HG02678 (cell line): ENCODE measurements at regions not wholly inside any gene's neighbourhood (a gene's known extent, or its start where the extent isn't known, plus 50 kb on each side); places are given as distances from the start of the nearest gene placed in this dataset.
"Not testable (repeated sequence)": the region's sequence is repeated elsewhere in the genome, so short reads cannot be mapped to it uniquely, and the experiment has no call there.

ENCODE experiments used
- ATAC-seq: cut with Tn5 transposase; IDR thresholded peaks from one replicate; pipeline ENCODE4 v1.9.1; 2021; ENCODE audit warnings: mild to moderate bottlenecking, moderate library complexity; ENCODE audit not compliant: unreplicated experiment

DNA sequence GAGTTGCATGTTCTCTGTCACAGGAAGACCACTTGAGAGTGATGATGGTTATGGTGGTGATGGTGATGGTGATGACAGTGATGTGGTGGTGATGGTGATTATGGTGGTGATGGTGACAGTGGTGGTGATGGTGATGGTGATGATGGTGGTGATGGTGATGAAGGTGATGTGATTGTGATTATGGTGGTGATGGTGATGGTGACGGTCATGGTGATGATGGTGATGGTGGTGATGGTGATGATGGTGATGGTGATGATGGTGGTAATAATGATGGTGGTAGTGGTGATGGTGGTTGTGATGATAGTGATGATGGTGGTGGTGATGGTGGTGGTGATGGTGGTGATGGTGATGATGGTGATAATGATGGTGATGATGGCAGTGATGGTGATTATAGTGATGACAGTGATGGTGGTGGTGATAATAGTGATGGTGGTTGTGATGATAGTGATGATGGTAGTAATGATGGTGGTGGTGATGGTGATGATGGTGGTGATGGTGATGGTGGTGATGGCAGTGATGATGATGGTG, 93.7 kb downstream of the ASB1 start:
- no peak for ATAC-seq

DNA sequence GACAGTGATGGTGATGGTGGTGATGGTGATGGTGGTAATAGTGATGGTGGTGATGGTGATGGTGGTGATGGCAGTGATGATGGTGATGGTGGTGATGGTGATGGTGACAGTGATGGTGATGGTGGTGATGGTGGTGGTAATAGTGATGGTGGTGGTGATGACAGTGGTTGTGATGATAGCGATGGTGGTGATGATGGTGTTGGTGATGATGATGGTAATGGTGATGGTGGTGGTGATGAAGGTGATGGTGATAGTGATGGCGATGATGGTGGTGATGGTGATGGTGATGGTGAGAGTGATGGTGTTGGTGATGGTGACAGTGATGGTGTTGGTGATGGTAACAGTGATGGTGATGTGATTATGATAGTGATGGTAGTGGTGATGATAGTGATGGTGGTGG, 94.3 kb downstream of the ASB1 start:
- no peak for ATAC-seq

DNA sequence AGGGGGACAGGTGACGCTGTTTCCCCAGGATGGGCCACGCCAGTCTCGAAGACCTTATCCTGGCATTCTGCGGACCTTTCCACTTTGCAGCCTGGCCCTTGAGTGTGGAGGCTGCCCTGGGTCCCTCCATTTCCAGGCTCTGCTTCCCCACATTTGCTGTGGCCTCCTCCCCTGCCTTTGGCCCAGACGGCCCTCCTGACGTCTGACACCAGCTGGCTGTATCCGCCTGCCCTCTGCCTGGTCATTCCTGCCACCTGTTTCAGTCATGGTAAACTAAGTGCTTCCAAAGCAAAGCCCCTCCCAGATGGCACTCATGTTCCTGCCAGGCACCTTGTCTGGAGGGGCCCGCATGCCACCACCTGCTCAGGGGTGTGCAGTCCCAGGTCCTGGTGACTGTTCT, 95.1 kb downstream of the ASB1 start:
- no peak for ATAC-seq

- no peak for ATAC-seq
These were observed 96.7 kb downstream of the ASB1 start for GRCh38 chr2:238523158-238524110.

DNA sequence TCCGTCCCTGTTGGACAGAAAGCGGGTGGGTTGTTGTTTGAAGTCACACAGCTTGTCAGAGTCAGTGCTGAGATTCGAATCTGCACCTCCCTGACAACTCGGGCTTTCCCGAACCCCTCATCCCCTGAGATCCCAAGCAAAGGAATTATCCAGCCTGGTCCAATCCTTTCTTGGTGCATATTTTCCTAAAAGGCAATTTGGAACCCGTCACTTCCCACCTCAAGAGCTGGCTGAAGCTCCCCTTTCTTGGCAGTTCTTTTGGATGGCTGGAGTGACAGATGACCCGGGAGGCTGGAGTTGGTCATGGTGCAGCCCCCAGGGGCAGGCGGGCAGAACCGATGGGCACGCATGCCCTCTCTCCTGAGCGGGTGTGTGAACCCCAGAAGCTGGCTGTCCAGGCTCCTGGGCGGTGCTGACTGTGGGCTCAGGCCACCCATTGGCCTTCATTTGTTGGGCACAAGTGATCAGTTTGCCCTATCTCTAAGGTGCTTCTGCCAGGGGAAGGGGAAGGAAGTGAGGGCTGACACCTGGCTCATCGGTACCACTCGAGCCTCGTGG, 97.8 kb downstream of the ASB1 start:
- no peak for ATAC-seq

DNA sequence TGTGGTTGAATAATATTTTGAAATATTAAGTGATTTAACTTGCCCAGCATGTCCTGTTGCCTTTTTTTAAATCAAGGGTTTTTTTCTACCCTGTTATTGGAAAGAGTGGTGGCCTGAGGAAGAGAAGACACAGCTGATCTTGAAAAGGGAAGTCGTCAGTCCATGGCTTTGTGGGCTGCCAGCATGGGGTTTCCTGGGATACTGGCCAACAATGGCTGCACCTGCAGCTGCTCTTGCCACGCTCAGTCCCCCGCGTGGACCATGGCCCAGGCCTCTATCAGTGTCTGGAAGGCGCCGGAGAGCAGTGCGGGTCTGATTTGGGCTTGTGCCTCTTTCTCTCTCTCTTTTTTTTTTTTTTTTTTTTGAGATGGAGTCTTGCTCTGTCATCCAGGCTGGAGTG, 99.3 kb downstream of the ASB1 start:
- ATAC-seq = no peak

GRCh38 chr2:238527565-238527964, 100.8 kb downstream of the ASB1 start:
- no peak for ATAC-seq

DNA sequence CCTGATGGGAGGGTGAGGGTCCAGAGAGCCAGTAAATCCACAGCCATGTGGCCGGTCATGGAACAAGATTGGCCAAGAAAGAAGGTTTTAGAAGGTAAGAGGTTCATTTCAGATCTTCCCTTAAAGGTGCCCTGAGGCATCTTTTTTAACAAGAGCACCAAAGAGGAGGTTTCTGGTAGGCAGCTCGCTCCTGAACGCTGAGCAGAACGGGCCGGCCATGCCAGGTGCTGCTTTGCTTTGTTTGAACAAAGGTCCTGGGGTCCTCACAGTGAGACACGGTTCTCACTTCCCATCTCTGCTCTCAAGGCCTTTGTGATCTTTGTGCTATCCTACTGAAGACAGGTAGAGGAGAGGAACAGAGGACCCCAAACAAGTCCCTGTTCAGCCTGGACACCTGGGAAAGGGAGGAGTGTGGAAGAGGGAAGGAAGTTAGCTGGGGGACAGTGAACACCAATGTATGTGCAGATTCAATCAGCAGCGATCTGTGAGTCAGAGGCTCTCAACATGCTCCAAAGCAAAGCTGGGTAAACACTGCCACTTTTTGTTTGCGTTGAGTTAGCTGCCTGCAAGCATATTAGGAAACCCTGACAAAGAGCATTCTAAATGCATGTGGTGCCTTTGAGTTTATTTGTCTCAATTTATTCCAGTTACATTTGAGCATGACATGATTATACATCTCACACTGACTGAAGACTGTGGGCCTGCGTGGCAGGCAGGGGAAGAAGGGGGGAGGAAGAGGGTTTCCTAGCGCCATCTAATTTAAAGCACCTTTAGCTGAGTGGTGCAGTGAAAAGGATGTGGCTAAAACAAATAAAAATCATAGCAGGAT, 102.4 kb downstream of the ASB1 start:
- no peak for ATAC-seq

DNA sequence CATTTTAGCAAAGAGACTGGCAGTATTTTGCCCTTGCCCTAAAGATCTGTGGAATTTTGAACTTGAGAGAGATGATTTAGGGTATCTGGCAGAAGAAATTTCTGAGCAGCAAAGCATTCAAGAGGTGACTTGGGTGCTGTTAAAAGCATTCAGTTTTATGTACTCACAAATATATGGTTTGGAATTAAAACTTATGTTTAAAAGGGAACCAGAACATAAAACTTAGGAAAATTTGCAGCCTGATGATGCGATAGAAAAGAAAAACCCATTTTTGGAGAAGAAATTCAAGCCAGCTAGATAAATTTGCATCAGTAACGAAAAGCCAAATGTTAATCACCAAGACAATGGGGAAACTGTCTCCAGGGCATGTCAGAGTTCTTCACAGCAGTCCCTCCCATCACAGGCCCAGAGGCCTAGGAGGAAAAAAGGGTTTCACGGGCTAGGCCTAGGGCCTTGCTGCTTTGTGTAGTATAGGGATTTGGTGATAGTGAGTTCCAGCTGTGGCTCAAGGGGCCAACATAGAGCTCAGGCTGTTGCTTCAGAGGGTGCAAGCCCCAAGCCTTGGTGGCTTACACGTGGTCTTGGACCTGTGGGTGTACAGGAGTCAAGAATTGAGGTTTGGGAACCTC, 104.4 kb downstream of the ASB1 start:
- not testable (repeated sequence) for ATAC-seq

GRCh38 chr2:238543732-238544131, 117.0 kb downstream of the ASB1 start:
- ATAC-seq = not testable (repeated sequence)

DNA sequence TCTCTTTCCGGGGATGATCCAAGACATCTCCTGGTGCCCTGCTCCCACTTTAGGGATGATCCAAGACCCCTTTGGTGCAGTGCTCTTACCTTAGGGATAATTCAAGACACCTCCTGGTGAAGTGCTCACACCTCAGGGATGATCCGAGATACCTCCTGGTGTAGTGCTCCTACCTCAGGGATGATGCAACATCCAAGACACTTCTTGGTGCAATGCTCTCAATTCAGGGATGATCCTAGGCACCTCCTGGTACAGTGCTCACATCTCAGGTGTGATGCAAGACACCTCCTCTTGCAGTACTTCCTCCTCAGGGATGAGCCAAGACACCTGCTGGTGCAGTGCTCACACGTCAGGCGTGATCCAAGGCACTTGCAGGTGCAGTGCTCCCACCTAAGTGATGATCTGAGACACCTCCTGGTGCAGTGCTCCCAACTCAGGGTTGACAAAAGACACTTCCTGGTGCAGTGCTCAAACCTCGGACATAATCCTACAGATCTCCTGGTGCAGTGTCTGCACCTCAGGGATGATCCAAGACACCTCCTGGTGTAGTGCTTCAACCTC, 122.3 kb downstream of the ASB1 start:
- no peak for ATAC-seq

- ATAC-seq = no peak
These were observed 123.1 kb downstream of the ASB1 start for GRCh38 chr2:238549866-238550265.

DNA sequence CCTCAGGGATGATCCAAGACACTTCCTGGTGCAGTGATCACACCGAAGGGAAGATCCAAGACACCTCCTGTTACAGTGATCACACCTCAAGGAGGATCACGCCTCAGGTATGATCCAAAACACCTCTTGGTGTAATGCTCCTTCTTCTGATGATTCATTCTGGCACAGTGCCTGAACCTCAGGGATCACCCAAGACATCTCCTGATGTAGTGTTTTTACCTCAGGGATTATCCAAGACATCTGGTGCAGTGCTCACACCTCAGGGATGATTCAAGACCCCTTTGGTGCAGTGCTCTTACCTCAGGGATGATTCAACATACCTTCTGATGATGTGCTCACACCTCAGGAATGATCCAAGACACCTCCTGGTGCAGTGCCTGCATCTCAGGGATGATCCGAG, 124.4 kb downstream of the ASB1 start:
- no peak for ATAC-seq

- no peak for ATAC-seq
These were observed 125.5 kb downstream of the ASB1 start for GRCh38 chr2:238552226-238552625.

DNA sequence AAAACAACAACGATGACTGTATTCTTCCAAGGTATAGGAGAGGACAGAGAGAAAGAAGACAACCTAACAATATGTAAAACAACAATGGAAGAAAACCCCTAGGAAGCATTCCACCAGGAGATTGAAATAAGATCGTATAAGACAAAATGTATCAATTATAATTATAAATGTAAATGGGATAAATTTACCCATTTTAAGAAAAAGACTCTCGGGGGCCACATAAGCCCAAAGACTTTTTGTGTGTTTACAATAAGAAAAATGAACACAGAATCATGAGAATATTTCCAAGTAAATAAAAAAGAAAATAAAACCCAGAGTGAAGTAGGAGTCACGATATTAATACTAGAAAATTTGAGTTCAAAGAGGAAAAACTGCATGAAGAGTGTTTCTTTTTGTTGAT, 126.4 kb downstream of the ASB1 start:
- no peak for ATAC-seq

DNA sequence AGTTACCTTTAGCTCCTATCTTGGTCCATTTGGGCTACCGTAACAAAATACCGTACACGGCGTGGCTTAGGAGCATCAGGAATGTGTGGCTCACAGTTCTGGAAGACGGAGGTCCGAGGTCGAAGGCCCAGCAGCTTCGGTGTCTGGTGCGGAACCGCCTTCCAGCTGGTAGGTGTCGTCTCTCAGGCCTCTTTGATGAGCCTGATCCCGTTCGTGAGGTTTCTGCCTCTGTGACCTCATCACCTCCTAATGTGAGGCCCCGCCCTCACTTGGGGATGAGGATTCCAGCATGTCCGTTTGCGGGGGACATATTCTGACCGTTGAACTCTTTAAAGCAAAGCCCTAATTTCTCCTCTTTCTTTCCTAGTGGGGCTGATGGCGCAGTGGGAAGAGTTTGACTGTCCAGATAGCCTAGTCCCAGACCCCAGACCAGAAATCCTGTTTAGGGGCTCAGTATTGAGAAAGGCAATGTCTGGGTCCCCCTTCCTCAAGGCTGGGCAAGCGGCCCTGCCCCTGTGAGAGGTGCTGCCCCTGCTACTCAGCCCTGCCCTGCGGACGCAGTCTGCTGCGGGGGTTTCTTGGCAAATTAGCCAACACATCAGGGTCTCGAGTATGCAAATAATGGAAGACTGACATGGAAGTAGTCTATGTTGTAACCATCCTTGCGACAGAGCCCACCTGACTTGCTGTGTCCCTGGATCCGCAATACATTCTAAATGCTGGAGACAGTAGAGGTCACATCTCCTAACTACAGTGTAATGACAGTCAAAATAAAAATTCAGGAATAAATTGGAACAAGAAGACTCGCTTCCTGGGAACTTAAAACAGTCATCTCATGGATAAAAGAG, 128.0 kb downstream of the ASB1 start:
- ATAC-seq = no peak

DNA sequence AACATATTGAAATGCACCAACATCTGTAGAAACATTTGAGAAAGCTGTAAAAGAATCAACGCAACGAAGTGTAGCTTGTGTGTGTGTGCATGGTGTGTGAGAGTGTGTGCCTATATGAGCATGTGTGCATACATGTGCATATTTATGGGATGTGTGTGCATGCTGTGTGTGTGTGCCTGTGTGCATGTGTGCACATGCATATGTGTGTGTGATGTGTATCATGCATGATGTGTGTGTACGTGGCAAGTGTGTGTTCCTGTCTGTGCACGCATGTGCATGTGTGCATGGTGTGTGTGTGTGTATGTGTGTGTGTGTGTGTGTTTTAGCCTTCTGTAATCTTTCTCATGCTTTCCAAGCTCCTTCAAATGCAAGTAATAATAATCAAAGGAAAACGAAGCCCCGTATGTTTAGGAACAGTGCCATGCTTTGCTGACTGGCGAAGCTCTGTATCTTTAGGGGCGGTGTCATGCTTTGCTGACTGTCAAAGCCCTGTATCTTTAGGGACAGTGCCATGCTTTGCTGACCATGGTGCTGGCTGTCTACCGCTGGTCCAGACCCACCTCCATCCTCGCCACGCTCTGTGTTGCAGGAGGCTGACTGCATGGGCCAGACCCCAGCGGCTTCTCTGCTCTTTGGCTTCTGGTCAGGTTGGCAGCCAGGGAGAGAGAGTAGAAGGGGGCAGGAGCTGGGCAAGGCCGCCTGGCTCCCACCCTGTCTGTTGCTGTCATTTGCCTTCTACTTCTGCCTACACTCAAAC, 129.2 kb downstream of the ASB1 start:
- no peak for ATAC-seq

DNA sequence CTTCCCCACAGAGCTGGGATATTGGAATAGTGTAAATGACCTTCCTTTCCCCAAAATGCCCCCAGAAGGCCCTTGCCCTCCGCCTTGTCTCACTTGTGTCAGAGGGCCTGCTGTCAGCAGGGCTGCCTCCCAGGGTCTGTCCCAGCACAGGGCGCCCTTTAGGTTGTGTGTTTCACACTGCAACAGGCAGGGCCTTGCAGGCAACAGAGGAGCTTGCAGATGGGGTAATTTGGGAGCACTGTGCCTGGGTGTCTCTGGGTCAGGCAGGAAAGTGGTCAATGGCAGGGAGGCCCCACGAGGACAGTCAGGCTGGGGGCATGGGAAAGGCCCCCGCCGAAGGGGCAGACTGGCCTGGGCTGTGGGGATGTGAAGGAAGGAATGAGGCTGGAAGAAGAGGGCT, 130.7 kb downstream of the ASB1 start:
- no peak for ATAC-seq

DNA sequence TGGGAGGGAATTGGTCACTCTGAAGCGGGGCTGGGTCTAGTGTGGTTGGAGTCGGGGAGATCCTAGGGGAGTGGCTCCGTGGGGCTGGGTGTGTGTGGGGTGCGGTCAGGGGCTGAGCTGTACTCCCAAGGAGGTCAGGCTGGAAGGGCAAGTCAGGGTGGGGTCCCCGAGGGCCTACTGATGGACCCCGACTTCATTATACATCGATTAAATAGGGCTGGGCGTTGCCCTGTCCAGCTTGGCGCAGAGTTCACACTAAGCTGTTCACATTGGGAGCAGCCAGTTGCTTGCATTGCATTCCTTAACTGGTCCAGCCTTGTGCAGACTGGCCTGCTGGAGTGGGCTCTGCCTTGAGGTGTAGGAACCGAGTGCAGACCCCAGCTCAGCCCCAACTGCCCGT, 131.2 kb downstream of the ASB1 start:
- no peak for ATAC-seq
